Breast epithelium (tissue), 4 donors: ENCODE measurements at regions not wholly inside any gene's neighbourhood (a gene's known extent, or its start where the extent isn't known, plus 50 kb on each side); places are given as distances from the start of the nearest gene placed in this dataset.
"Not testable (repeated sequence)": the region's sequence is repeated elsewhere in the genome, so short reads cannot be mapped to it uniquely, and the experiment has no call there.

Experiments
- DNase-seq, 2 donors: peaks; one replicate each; pipeline ENCODE4 v3.0.0-alpha.2; 2019; ENCODE audit warnings: low spot score in 2 of 2
- H3K27ac ChIP-seq, 2 donors: fragments of 200-600 bp; sonication (generic) in 1 of 2; one replicate each; pipeline ENCODE4 v1.5.1; 2016 to 2019; ENCODE audit warnings: mild to moderate bottlenecking in 1 of 2
- H3K27me3 ChIP-seq, 2 donors: fragments of 200-600 bp; sonication (generic) in 1 of 2; one replicate each; pipeline versions ENCODE4 v1.5.1 to v1.6.0; 2017 to 2019; ENCODE audit warnings: control low read depth in 1 of 2, mild to moderate bottlenecking in 1 of 2
- H3K36me3 ChIP-seq: fragments of 200-600 bp; one replicate; pipeline ENCODE4 v1.5.1; 2019
- H3K4me1 ChIP-seq, 2 donors: fragments of 200-600 bp; sonication (generic); one replicate each; pipeline ENCODE4 v1.5.1; 2016 to 2019; ENCODE audit warnings: control low read depth in 1 of 2
- H3K4me3 ChIP-seq, 3 donors: fragments of 200-600 bp; sonication (generic); 1 replicate in 2 of 3; 2 replicates in 1 of 3; pipeline ENCODE4 v1.5.1; 2016 to 2019; ENCODE audit warnings: mild to moderate bottlenecking in 3 of 3, moderate library complexity in 2 of 3
- H3K9me3 ChIP-seq, 2 donors: fragments of 200-600 bp; sonication (generic) in 1 of 2; one replicate each; pipeline ENCODE4 v1.5.1; 2016 to 2019; ENCODE audit warnings: control low read depth in 1 of 2
- CTCF ChIP-seq, 3 donors: fragments of 450-650 bp; IDR thresholded peaks; one replicate each; pipeline ENCODE4 v1.5.1; 2016 to 2017; ENCODE audit warnings: antibody characterized with exemption in 3 of 3, mild to moderate bottlenecking in 3 of 3, moderate library complexity in 3 of 3
- POLR2A ChIP-seq: fragments of 450-650 bp; IDR thresholded peaks from one replicate; pipeline ENCODE4 v1.6.1; 2016; ENCODE audit warnings: antibody characterized with exemption, mild to moderate bottlenecking, moderate library complexity
- POLR2AphosphoS5 ChIP-seq, 3 donors: sonication (generic); formaldehyde crosslinking; IDR thresholded peaks; one replicate each; pipeline ENCODE4 v1.6.1; 2017; ENCODE audit warnings: antibody characterized with exemption in 3 of 3
- intact Hi-C: fragments of 100-400 bp; cut with DNase I; formaldehyde crosslinking; loops from one replicate; pipeline ENCODE4 v1.15.1; 2023; ENCODE audit warnings: low total_unique reads

- Histone ChIP-seq H3K27me3 (no peaks in the 10 kb centered on the region), H3K27ac (no peak overlapping the region), H3K4me3 (no peak overlapping the region), H3K36me3 (no peaks in the 10 kb centered on the region), H3K9me3 (peaks cover 0 to 7% of the 10 kb centered on the region in 2 donors), H3K4me1 (no peaks in the 10 kb centered on the region)
- TF ChIP-seq POLR2A (no peak), CTCF (IDR thresholded peaks at IDR 0.05) (no peak), POLR2AphosphoS5 (IDR thresholded peaks at IDR 0.05) (no peak)
- no peak for DNase-seq
- intact Hi-C loops = no loop called here
Observed at GRCh38 chr12:59304077-59304721, 291.6 kb upstream of the SLC16A7 start.

- Histone ChIP-seq H3K27ac (no peak overlapping the region), H3K4me1 (no peaks in the 10 kb centered on the region)
- intact Hi-C loops = no loop called here
Observed at GRCh38 chr12:59298296-59298695, 297.5 kb upstream of the SLC16A7 start.

GRCh38 chr12:59294221-59294620 is 301.6 kb upstream of the SLC16A7 start:
- TF ChIP-seq CTCF (IDR thresholded peaks at IDR 0.05) = no peak
- no peak for TF ChIP-seq POLR2A
- TF ChIP-seq POLR2AphosphoS5 (IDR thresholded peaks at IDR 0.05) = no peak
- Histone ChIP-seq H3K4me1 (no peaks in the 10 kb centered on the region), H3K36me3 (no peaks in the 10 kb centered on the region), H3K4me3 (no peak overlapping the region), H3K9me3 (no peaks in the 10 kb centered on the region), H3K27ac (no peak overlapping the region), H3K27me3 (no peaks in the 10 kb centered on the region)
- DNase-seq = no peak
- intact Hi-C loops = loop anchor here (2.0 kb wide), 1 partner anchor 41 kb away; no protein-coding TSS in a partner anchor

More at GRCh38 chr12:59298296-59298695, 297.5 kb upstream of the SLC16A7 start:
- Histone ChIP-seq H3K4me3 (no peak overlapping the region), H3K36me3 (no peaks in the 10 kb centered on the region), H3K9me3 (peaks cover 0 to 6% of the 10 kb centered on the region in 2 donors), H3K27me3 (no peaks in the 10 kb centered on the region)
- TF ChIP-seq CTCF (IDR thresholded peaks at IDR 0.05) (no peak), POLR2AphosphoS5 (IDR thresholded peaks at IDR 0.05) (no peak), POLR2A (no peak)
- DNase-seq = no peak

- H3K9me3 ChIP-seq = no peaks in the 10 kb centered on the region
- no peaks in the 10 kb centered on the region for H3K27me3 ChIP-seq
- no peak overlapping the region for H3K27ac ChIP-seq
- H3K36me3 ChIP-seq = no peaks in the 10 kb centered on the region
- TF ChIP-seq POLR2A = no peak
- no peak for TF ChIP-seq CTCF (IDR thresholded peaks at IDR 0.05)
- TF ChIP-seq POLR2AphosphoS5 (IDR thresholded peaks at IDR 0.05) = no peak
- H3K4me1 ChIP-seq = no peaks in the 10 kb centered on the region
- intact Hi-C loops = no loop called here
- H3K4me3 ChIP-seq = no peak overlapping the region
- DNase-seq = no peak
Observed at GRCh38 chr12:59282999-59283398, 312.8 kb upstream of the SLC16A7 start.

GRCh38 chr12:59273561-59273960 is 322.3 kb upstream of the SLC16A7 start:
- H3K4me3 ChIP-seq, H3K4me1 ChIP-seq, H3K27me3 ChIP-seq, H3K27ac ChIP-seq, DNase-seq, H3K36me3 ChIP-seq: not testable (repeated sequence)
- intact Hi-C loops = loop anchor here (5.0 kb wide), 1 partner anchor 1429 kb away; no protein-coding TSS in a partner anchor
- H3K9me3 ChIP-seq = peaks cover 0 to 17% of the 10 kb centered on the region in 2 donors
